ENCODE measurements at regions not wholly inside any gene's neighbourhood (a gene's known extent, or its start where the extent isn't known, plus 50 kb on each side); places are given as distances from the start of the nearest gene placed in this dataset.
"Not testable (repeated sequence)": the region's sequence is repeated elsewhere in the genome, so short reads cannot be mapped to it uniquely, and the experiment has no call there.

- CTCF ChIA-PET, result interaction anchor here (1.0 to 3.8 kb wide), 3 partner anchors 37 to 1084 kb away, joined by 3 to 22 read pairs (median 10); no protein-coding TSS in a partner anchor
- peaks cover 38% of the 10 kb centered on the region for H3K4me1 Mint-ChIP-seq
- no peak overlapping the region for H3K4me3 Mint-ChIP-seq
- DNase-seq, result no peak
- no peaks in the 10 kb centered on the region for H3K27me3 Mint-ChIP-seq
- no peaks in the 10 kb centered on the region for H3K36me3 Mint-ChIP-seq
- ATAC-seq, result no peak
- no peak overlapping the region for H3K27ac Mint-ChIP-seq
- no peaks in the 10 kb centered on the region for H3K9me3 Mint-ChIP-seq (ENCODE audit: low read depth)
Measured at GRCh38 chr10:30724296-30724695, 94.7 kb upstream of the LYZL2 start.

GRCh38 chr10:30722956-30723620, 93.5 kb upstream of the LYZL2 start:
- ATAC-seq, result no peak
- H3K27me3 Mint-ChIP-seq, result no peaks in the 10 kb centered on the region
- H3K9me3 Mint-ChIP-seq (ENCODE audit: low read depth), result no peaks in the 10 kb centered on the region
- no peak for DNase-seq
- no peaks in the 10 kb centered on the region for H3K36me3 Mint-ChIP-seq
- no peak overlapping the region for H3K4me3 Mint-ChIP-seq
- peaks cover 37% of the 10 kb centered on the region for H3K4me1 Mint-ChIP-seq
- CTCF ChIA-PET, result interaction anchor here (1.7 to 3.8 kb wide), 4 partner anchors 29 to 52 kb away, joined by 3 to 22 read pairs (median 8); no protein-coding TSS in a partner anchor
- H3K27ac Mint-ChIP-seq, result no peak overlapping the region

- H3K9me3 Mint-ChIP-seq (ENCODE audit: low read depth), result no peaks in the 10 kb centered on the region
- CTCF ChIA-PET, result interaction anchor here (0.7 to 5.5 kb wide), 10 partner anchors 11 to 64 kb away, joined by 3 to 45 read pairs (median 13); no protein-coding TSS in a partner anchor
- H3K27me3 Mint-ChIP-seq, result no peaks in the 10 kb centered on the region
- no peak for DNase-seq
- H3K27ac Mint-ChIP-seq, result no peak overlapping the region
- no peaks in the 10 kb centered on the region for H3K36me3 Mint-ChIP-seq
- no peak for ATAC-seq
- no peak overlapping the region for H3K4me3 Mint-ChIP-seq
- peaks cover 13% of the 10 kb centered on the region for H3K4me1 Mint-ChIP-seq
Measured at GRCh38 chr10:30719832-30720231, 90.3 kb upstream of the LYZL2 start.

- no peak overlapping the region for H3K27ac Mint-ChIP-seq
Measured at GRCh38 chr10:30709700-30710358, 80.3 kb upstream of the LYZL2 start.

GRCh38 chr10:30709229-30709628, 79.7 kb upstream of the LYZL2 start:
- ATAC-seq (no peak), DNase-seq (no peak)
- H3K4me3 Mint-ChIP-seq, result no peak overlapping the region
- H3K9me3 Mint-ChIP-seq (ENCODE audit: low read depth), result peaks cover 15% of the 10 kb centered on the region
- CTCF ChIA-PET, result interaction anchor here (1.0 to 2.6 kb wide), 7 partner anchors 9 to 313 kb away, joined by 3 to 12 read pairs (median 3); no protein-coding TSS in a partner anchor
- peaks cover 29% of the 10 kb centered on the region for H3K4me1 Mint-ChIP-seq
- peaks cover 27% of the 10 kb centered on the region for H3K36me3 Mint-ChIP-seq
- no peak overlapping the region for H3K27ac Mint-ChIP-seq
- no peaks in the 10 kb centered on the region for H3K27me3 Mint-ChIP-seq

More at GRCh38 chr10:30709700-30710358, 80.3 kb upstream of the LYZL2 start:
- no peak overlapping the region for H3K4me3 Mint-ChIP-seq
- no peak for DNase-seq
- H3K27me3 Mint-ChIP-seq, result no peaks in the 10 kb centered on the region
- ATAC-seq, result no peak
- H3K9me3 Mint-ChIP-seq (ENCODE audit: low read depth), result peaks cover 18% of the 10 kb centered on the region
- CTCF ChIA-PET, result interaction anchor here (1.0 to 2.6 kb wide), 6 partner anchors 9 to 45 kb away, joined by 3 to 12 read pairs (median 4); no protein-coding TSS in a partner anchor
- peaks cover 28% of the 10 kb centered on the region for H3K36me3 Mint-ChIP-seq
- H3K4me1 Mint-ChIP-seq, result peaks cover 24% of the 10 kb centered on the region

GRCh38 chr10:30708234-30708633, 78.7 kb upstream of the LYZL2 start:
- H3K4me3 Mint-ChIP-seq, result no peak overlapping the region
- H3K9me3 Mint-ChIP-seq (ENCODE audit: low read depth), result peaks cover 5% of the 10 kb centered on the region
- H3K27ac Mint-ChIP-seq, result no peak overlapping the region
- CTCF ChIA-PET, result interaction anchor here (1.0 to 2.6 kb wide), 6 partner anchors 10 to 314 kb away, joined by 3 to 12 read pairs (median 6); no protein-coding TSS in a partner anchor
- H3K36me3 Mint-ChIP-seq, result peaks cover 26% of the 10 kb centered on the region
- H3K27me3 Mint-ChIP-seq, result no peaks in the 10 kb centered on the region
- no peak for DNase-seq
- ATAC-seq, result no peak
- H3K4me1 Mint-ChIP-seq, result peaks cover 38% of the 10 kb centered on the region

- CTCF ChIA-PET, result interaction anchor here (0.6 to 8.2 kb wide), 4 partner anchors 12 to 24 kb away, joined by 3 to 76 read pairs (median 6); no protein-coding TSS in a partner anchor
- H3K4me1 Mint-ChIP-seq, result peaks cover 55% of the 10 kb centered on the region
Measured at GRCh38 chr10:30706189-30706588, 76.6 kb upstream of the LYZL2 start.

GRCh38 chr10:30705625-30706149, 76.1 kb upstream of the LYZL2 start:
- peak; percentile 14 for ATAC-seq
- peak overlapping the region; percentile 84 for H3K4me3 Mint-ChIP-seq
- H3K36me3 Mint-ChIP-seq, result peaks cover 26% of the 10 kb centered on the region

More at GRCh38 chr10:30706189-30706588, 76.6 kb upstream of the LYZL2 start:
- not testable (repeated sequence) for ATAC-seq; H3K27me3 Mint-ChIP-seq; H3K9me3 Mint-ChIP-seq (ENCODE audit: low read depth); DNase-seq
- H3K4me3 Mint-ChIP-seq, result peak overlapping the region; percentile 84
- H3K36me3 Mint-ChIP-seq, result peaks cover 26% of the 10 kb centered on the region
- H3K27ac Mint-ChIP-seq, result peak overlapping the region; percentile 99

GRCh38 chr10:30705101-30705624, 75.6 kb upstream of the LYZL2 start:
- DNase-seq (peak; percentile 66), ATAC-seq (peak; percentile 11)
- Mint-ChIP-seq H3K4me3 (peak overlapping the region; percentile 84), H3K27ac (peak overlapping the region; percentile 99), H3K9me3 (ENCODE audit: low read depth) (no peaks in the 10 kb centered on the region), H3K27me3 (no peaks in the 10 kb centered on the region), H3K36me3 (peaks cover 26% of the 10 kb centered on the region), H3K4me1 (peaks cover 60% of the 10 kb centered on the region)
- CTCF ChIA-PET, result interaction anchor here (0.9 to 8.2 kb wide), 5 partner anchors 14 to 32 kb away, joined by 3 to 76 read pairs (median 11); no protein-coding TSS in a partner anchor

More at GRCh38 chr10:30705625-30706149, 76.1 kb upstream of the LYZL2 start:
- Mint-ChIP-seq H3K4me1 (peaks cover 56% of the 10 kb centered on the region), H3K9me3 (ENCODE audit: low read depth) (no peaks in the 10 kb centered on the region), H3K27me3 (no peaks in the 10 kb centered on the region), H3K27ac (peak overlapping the region; percentile 99)
- DNase-seq, result peak; percentile 70
- CTCF ChIA-PET, result interaction anchor here (0.9 to 8.2 kb wide), 4 partner anchors 13 to 24 kb away, joined by 3 to 76 read pairs (median 7); no protein-coding TSS in a partner anchor

- DNase-seq (peak; percentile 81), ATAC-seq (peak; percentile 14)
- CTCF ChIA-PET, result interaction anchor here (0.9 to 8.2 kb wide), 5 partner anchors 14 to 32 kb away, joined by 3 to 76 read pairs (median 11); no protein-coding TSS in a partner anchor
- not testable (repeated sequence) for H3K9me3 Mint-ChIP-seq (ENCODE audit: low read depth); H3K27me3 Mint-ChIP-seq
- Mint-ChIP-seq H3K4me3 (peak overlapping the region; percentile 84), H3K36me3 (peaks cover 28% of the 10 kb centered on the region), H3K4me1 (peaks cover 64% of the 10 kb centered on the region), H3K27ac (peak overlapping the region; percentile 99)
Measured at GRCh38 chr10:30704601-30705100, 75.1 kb upstream of the LYZL2 start.

GRCh38 chr10:30704026-30704600, 74.6 kb upstream of the LYZL2 start:
- Mint-ChIP-seq H3K36me3 (peaks cover 24% of the 10 kb centered on the region), H3K27ac (peak overlapping the region; percentile 99), H3K9me3 (ENCODE audit: low read depth) (no peaks in the 10 kb centered on the region), H3K27me3 (no peaks in the 10 kb centered on the region), H3K4me3 (peak overlapping the region; percentile 84), H3K4me1 (peaks cover 64% of the 10 kb centered on the region)
- ATAC-seq (no peak), DNase-seq (peak; percentile 57)
- CTCF ChIA-PET, result interaction anchor here (0.7 to 8.2 kb wide), 7 partner anchors 12 to 33 kb away, joined by 3 to 76 read pairs (median 6); no protein-coding TSS in a partner anchor

GRCh38 chr10:30703446-30703845, 73.9 kb upstream of the LYZL2 start:
- H3K27me3 Mint-ChIP-seq; ATAC-seq; H3K9me3 Mint-ChIP-seq (ENCODE audit: low read depth): not testable (repeated sequence)
- Mint-ChIP-seq H3K4me1 (peaks cover 69% of the 10 kb centered on the region), H3K27ac (peak overlapping the region; percentile 99), H3K36me3 (peaks cover 24% of the 10 kb centered on the region), H3K4me3 (peak overlapping the region; percentile 84)
- peak; percentile 40 for DNase-seq
- CTCF ChIA-PET, result interaction anchor here (0.7 to 8.2 kb wide), 7 partner anchors 12 to 63 kb away, joined by 3 to 76 read pairs (median 5); no protein-coding TSS in a partner anchor

Data from activated CD8-positive, alpha-beta memory T cell treated with anti-CD3 and anti-CD28 coated beads, Interleukin-2, amount 10 ng/mL, durations not matched to agents 7 days and 5 days (primary cell).